Left lung (tissue), 4 donors: ENCODE measurements at regions not wholly inside any gene's neighbourhood (a gene's known extent, or its start where the extent isn't known, plus 50 kb on each side); places are given as distances from the start of the nearest gene placed in this dataset.

Source experiments
- ATAC-seq: fragments of 200-7000 bp; cut with Tn5 transposase; one replicate; pipeline ENCODE4 v1.9.1; 2020; ENCODE audit warnings: moderate library complexity
- DNase-seq, 4 donors: peaks; one replicate each; pipeline ENCODE4 v3.0.0-alpha.2; 2013 to 2020
- H3K27ac ChIP-seq, 2 donors: fragments of 200-600 bp; sonication (generic) in 1 of 2; one replicate each; pipeline versions ENCODE4 v1.5.0 to v1.8.0; 2020 to 2021
- H3K27me3 ChIP-seq, 2 donors: fragments of 200-600 bp; sonication (generic) in 1 of 2; one replicate each; pipeline versions ENCODE4 v1.5.0 to v1.8.0; 2020 to 2021
- H3K36me3 ChIP-seq, 2 donors: fragments of 200-600 bp; sonication (generic) in 1 of 2; one replicate each; pipeline versions ENCODE4 v1.5.0 to v1.8.0; 2020 to 2021
- H3K4me1 ChIP-seq, 2 donors: fragments of 200-600 bp; one replicate each; pipeline ENCODE4 v1.8.0; 2021
- H3K4me3 ChIP-seq, 2 donors: fragments of 200-600 bp; sonication (generic) in 1 of 2; one replicate each; pipeline versions ENCODE4 v1.5.0 to v1.8.0; 2020 to 2021; ENCODE audit warnings: mild to moderate bottlenecking in 1 of 2
- H3K9me3 ChIP-seq, 2 donors: fragments of 200-600 bp; sonication (generic) in 1 of 2; one replicate each; pipeline versions ENCODE4 v1.5.0 to v1.8.0; 2020 to 2021
- intact Hi-C, 2 donors: fragments of 100-400 bp; cut with DNase I; formaldehyde crosslinking; loops; one replicate each; pipeline versions ENCODE4 v1.11.2 to v1.14.2; 2022
- TF ChIP-seq, protein P1 (sequence below), 2 donors: fragments of 200-600 bp; sonication (generic) in 1 of 2; IDR thresholded peaks; one replicate each; pipeline versions ENCODE4 v1.5.0 to v1.8.0; 2021; ENCODE audit warnings: antibody characterized with exemption in 2 of 2
- donor health status: DM: no; HTN: yes; CAD: no.
- donor health status: DM: no; HTN: no; CAD: no.

DNA sequence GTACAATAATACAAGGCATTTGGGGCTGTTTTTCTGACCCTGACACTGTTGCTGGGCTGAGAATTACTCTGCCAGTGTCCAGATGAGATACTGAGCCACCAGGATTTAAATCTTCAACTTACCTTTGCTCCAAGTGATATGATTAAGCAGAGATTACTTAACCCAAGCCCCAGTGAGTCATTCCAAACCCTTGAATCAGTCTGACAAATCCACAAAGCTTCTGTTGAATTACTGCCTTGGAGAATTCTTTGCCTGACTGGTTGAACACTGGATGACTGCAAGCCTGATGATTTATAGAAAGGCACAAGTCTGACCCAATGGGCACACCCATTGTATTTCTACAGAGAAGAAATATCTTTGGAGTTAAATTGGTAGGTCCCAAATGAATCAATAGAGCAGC is 88.2 kb upstream of the TSC22D2 start:
- H3K36me3 ChIP-seq, result no peaks in the 10 kb centered on the region
- no peak overlapping the region for H3K27ac ChIP-seq
- TF ChIP-seq, protein P1, sequence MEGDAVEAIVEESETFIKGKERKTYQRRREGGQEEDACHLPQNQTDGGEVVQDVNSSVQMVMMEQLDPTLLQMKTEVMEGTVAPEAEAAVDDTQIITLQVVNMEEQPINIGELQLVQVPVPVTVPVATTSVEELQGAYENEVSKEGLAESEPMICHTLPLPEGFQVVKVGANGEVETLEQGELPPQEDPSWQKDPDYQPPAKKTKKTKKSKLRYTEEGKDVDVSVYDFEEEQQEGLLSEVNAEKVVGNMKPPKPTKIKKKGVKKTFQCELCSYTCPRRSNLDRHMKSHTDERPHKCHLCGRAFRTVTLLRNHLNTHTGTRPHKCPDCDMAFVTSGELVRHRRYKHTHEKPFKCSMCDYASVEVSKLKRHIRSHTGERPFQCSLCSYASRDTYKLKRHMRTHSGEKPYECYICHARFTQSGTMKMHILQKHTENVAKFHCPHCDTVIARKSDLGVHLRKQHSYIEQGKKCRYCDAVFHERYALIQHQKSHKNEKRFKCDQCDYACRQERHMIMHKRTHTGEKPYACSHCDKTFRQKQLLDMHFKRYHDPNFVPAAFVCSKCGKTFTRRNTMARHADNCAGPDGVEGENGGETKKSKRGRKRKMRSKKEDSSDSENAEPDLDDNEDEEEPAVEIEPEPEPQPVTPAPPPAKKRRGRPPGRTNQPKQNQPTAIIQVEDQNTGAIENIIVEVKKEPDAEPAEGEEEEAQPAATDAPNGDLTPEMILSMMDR (IDR thresholded peaks at IDR 0.05), result no peak
- intact Hi-C loops, result no loop called here
- H3K9me3 ChIP-seq, result no peaks in the 10 kb centered on the region
- DNase-seq, result no peak
- no peak overlapping the region for H3K4me3 ChIP-seq
- H3K4me1 ChIP-seq, result peaks cover 0 to 2% of the 10 kb centered on the region in 2 donors
- ATAC-seq, result peak; percentile 86
- no peaks in the 10 kb centered on the region for H3K27me3 ChIP-seq

DNA sequence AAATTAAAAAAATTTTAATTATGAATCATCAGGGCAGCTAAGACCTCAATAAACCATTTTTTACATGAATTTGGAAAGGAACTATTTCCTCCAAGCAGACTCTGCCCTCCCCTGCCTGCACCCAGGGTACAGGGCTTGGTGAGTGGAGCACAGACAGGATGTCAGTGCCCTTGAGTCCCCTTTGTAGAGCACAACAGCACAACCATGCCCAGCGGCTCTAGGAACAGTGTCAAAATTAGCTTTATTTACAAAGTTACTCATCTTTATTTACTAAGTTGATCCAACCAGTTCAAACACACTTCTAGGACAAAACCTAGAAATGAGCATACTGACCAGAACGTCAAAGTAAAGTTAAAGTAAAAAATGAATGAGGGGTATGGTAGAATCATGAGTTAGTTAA is 90.6 kb upstream of the TSC22D2 start:
- Histone ChIP-seq H3K27me3 (no peaks in the 10 kb centered on the region), H3K9me3 (no peaks in the 10 kb centered on the region), H3K4me3 (no peak overlapping the region), H3K27ac (no peak overlapping the region), H3K36me3 (no peaks in the 10 kb centered on the region), H3K4me1 (peaks cover 0 to 11% of the 10 kb centered on the region in 2 donors)
- DNase-seq (no peak), ATAC-seq (peak; percentile 25)
- TF ChIP-seq, protein P1 (IDR thresholded peaks at IDR 0.05), result no peak
- intact Hi-C loops, result no loop called here

DNA sequence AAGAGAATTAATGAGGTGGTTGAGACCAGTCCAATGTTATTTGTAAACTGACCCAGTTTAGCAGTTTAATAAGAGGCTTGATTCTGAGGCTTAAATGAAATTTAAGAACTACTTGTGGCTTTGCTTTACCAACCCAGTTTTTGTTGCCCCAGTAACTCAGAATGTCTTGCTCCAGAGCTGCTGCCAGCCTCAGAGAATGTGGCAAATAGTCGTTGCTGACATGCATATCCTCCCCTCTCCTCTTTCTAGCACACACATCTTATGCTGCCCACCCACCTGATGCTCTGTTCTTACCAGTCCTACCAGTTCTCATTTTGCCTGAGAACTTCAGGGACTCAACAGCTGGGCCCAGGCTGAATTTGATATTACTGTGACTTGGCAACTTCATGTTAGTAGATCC is 92.4 kb upstream of the TSC22D2 start:
- Histone ChIP-seq H3K27me3 (no peaks in the 10 kb centered on the region), H3K9me3 (no peaks in the 10 kb centered on the region), H3K36me3 (no peaks in the 10 kb centered on the region), H3K4me3 (no peak overlapping the region), H3K27ac (no peak overlapping the region), H3K4me1 (peaks cover 0 to 11% of the 10 kb centered on the region in 2 donors)
- ATAC-seq (no peak), DNase-seq (no peak)
- TF ChIP-seq, protein P1 (IDR thresholded peaks at IDR 0.05), result no peak
- intact Hi-C loops, result no loop called here

DNA sequence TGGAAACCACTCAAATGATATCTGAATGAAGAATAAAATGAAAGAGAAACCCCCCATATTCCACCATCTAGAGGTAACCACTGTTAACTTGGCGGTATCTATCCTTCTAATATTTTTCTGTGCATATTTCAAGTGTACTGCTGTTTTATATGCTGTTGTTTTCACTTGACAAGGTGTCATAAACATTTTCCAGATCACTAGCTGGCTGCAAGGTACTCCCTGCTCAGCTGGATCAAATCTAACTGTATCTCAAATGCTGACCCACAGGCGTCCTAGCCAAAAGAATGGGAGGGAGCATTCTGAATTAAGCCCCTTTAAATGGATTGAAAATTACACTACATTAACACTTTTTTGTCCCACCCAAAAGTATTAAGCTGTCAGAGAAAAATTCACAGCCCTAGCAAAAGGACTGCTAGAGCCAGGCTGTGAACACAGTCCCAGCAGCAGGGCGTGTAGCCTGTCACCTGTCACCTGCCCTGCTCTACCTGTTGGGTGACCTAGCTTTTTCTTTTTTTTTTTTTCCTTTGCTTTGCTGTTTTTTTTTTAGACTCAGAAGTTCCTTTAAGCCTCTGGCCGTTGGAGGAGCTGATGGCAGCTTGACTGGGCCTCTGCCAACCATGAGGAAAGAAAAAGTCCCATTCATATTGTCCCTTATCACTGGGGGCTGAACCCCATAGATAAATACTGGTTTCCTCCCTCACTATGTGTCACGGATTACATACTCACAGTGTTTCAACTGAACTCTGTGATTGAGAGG is 93.7 kb upstream of the TSC22D2 start:
- H3K4me3 ChIP-seq, result no peak overlapping the region
- DNase-seq, result peak; percentile 41 to 85 (median 64)
- H3K9me3 ChIP-seq, result no peaks in the 10 kb centered on the region
- H3K36me3 ChIP-seq, result no peaks in the 10 kb centered on the region
- TF ChIP-seq, protein P1 (IDR thresholded peaks at IDR 0.05), result no peak
- peaks cover 0 to 11% of the 10 kb centered on the region in 2 donors for H3K4me1 ChIP-seq
- peak; percentile 86 for ATAC-seq
- intact Hi-C loops, result no loop called here
- H3K27me3 ChIP-seq, result no peaks in the 10 kb centered on the region
- peak overlapping the region in 1 of 2 donors; percentile 45 for H3K27ac ChIP-seq

DNA sequence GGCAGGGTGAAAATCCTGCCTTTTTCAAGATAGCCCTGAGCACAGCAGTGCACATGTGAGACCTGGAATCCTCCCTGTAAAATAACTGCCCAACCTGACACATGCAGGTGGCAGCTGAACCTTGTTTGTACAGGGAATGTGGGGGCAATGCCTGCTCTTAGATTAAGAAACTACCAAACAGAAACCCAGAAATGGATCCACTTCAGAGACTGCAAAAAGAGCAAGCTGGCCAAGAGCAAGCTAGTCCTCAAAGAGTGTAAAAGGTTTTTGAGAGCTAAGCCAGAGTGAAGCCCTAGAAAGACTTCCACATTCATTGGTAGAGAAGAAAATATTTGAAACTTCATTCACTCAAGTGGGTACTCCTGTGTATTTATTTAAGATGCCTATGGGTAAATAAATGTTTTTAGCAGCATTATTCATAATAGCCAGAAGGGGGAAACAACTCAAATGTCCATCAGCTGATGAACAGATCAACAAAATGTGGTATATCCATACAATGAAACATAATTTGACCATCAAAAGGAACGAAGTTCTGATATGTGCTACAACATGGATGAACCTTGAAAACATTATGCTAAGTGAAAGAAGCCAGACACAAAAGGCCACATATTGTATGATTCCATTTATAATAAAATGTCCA is 96.0 kb upstream of the TSC22D2 start:
- no peak for DNase-seq
- peaks cover 0 to 11% of the 10 kb centered on the region in 2 donors for H3K4me1 ChIP-seq
- no peaks in the 10 kb centered on the region for H3K9me3 ChIP-seq
- H3K4me3 ChIP-seq, result no peak overlapping the region
- intact Hi-C loops, result no loop called here
- H3K27me3 ChIP-seq, result no peaks in the 10 kb centered on the region
- peak overlapping the region; percentile 13 to 39 for H3K27ac ChIP-seq
- ATAC-seq, result peak; percentile 78
- TF ChIP-seq, protein P1 (IDR thresholded peaks at IDR 0.05), result no peak
- no peaks in the 10 kb centered on the region for H3K36me3 ChIP-seq
